Prostate gland (tissue), 2 donors: ENCODE measurements at regions not wholly inside any gene's neighbourhood (a gene's known extent, or its start where the extent isn't known, plus 50 kb on each side); places are given as distances from the start of the nearest gene placed in this dataset.

Experiments
- POLR2A ChIP-seq: fragments of 450-650 bp; IDR thresholded peaks from one replicate; pipeline ENCODE4 v1.6.1; 2016; ENCODE audit warnings: antibody characterized with exemption, mild to moderate bottlenecking
- POLR2AphosphoS5 ChIP-seq: sonication (generic); formaldehyde crosslinking; IDR thresholded peaks from one replicate; pipeline ENCODE4 v1.6.1; 2017; ENCODE audit warnings: antibody characterized with exemption
- TF ChIP-seq, protein P1 (sequence below), 4 experiments: fragments of 200-600 bp in 2 of 4; fragments of 450-650 bp in 2 of 4; sonication (generic) in 2 of 4; IDR thresholded peaks; 1 replicate in 3 of 4; 2 replicates in 1 of 4; pipeline ENCODE4 v1.5.1; 2016 to 2019; ENCODE audit warnings: antibody characterized with exemption in 4 of 4, mild to moderate bottlenecking in 2 of 4, moderate library complexity in 2 of 4

DNA sequence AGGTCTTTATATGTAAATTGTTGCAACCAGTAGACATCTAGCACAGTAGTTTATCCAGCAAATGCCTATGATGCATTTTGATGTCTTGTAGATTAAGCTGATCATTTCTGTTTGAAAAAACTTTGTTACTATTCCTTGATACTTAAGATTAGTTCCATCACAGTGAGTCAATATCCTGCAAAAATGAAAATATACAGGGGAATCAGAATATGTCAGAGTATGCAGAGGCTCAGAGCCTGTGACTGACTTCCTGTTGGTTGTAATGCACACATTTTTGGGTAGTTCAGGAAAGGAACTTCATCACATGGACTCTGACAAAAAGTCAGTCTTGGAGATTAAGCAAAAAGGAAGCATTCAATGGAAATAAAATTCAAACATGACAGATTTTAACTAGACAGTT, 815.5 kb downstream of the FAT4 start:
- TF ChIP-seq POLR2A (no peak), POLR2AphosphoS5 (no peak)
- TF ChIP-seq, protein P1, sequence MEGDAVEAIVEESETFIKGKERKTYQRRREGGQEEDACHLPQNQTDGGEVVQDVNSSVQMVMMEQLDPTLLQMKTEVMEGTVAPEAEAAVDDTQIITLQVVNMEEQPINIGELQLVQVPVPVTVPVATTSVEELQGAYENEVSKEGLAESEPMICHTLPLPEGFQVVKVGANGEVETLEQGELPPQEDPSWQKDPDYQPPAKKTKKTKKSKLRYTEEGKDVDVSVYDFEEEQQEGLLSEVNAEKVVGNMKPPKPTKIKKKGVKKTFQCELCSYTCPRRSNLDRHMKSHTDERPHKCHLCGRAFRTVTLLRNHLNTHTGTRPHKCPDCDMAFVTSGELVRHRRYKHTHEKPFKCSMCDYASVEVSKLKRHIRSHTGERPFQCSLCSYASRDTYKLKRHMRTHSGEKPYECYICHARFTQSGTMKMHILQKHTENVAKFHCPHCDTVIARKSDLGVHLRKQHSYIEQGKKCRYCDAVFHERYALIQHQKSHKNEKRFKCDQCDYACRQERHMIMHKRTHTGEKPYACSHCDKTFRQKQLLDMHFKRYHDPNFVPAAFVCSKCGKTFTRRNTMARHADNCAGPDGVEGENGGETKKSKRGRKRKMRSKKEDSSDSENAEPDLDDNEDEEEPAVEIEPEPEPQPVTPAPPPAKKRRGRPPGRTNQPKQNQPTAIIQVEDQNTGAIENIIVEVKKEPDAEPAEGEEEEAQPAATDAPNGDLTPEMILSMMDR (IDR thresholded peaks at IDR 0.05), result no peak
